Activated CD4-positive, alpha-beta T cell treated with anti-CD3 and anti-CD28 coated beads for 24 hours (primary cell): ENCODE measurements at regions not wholly inside any gene's neighbourhood (a gene's known extent, or its start where the extent isn't known, plus 50 kb on each side); places are given as distances from the start of the nearest gene placed in this dataset.
"Not testable (repeated sequence)": the region's sequence is repeated elsewhere in the genome, so short reads cannot be mapped to it uniquely, and the experiment has no call there.

ENCODE experiments used
- DNase-seq, 2 donors: peaks; one replicate each; pipeline ENCODE4 v3.0.0-alpha.2; 2020; ENCODE audit warnings: low read depth in 2 of 2

- no peak for DNase-seq
Measured at GRCh38 chr15:53128652-53129051, 338.5 kb upstream of the ONECUT1 start.

GRCh38 chr15:53126144-53126543 lies 336.0 kb upstream of the ONECUT1 start:
- no peak for DNase-seq

- no peak for DNase-seq
Measured at GRCh38 chr15:53122818-53123217, 332.7 kb upstream of the ONECUT1 start.

- DNase-seq, result not testable (repeated sequence)
Measured at GRCh38 chr15:53116915-53117314, 326.8 kb upstream of the ONECUT1 start.

- DNase-seq, result no peak
Measured at GRCh38 chr15:53116169-53116568, 326.0 kb upstream of the ONECUT1 start.

- DNase-seq, result no peak
Measured at GRCh38 chr15:53115563-53115962, 325.4 kb upstream of the ONECUT1 start.

- no peak for DNase-seq
Measured at GRCh38 chr15:53114960-53115359, 324.8 kb upstream of the ONECUT1 start.

GRCh38 chr15:53110999-53111398 lies 320.9 kb upstream of the ONECUT1 start:
- DNase-seq, result no peak

GRCh38 chr15:53108319-53108718 lies 318.2 kb upstream of the ONECUT1 start:
- DNase-seq, result no peak

- DNase-seq, result no peak
Measured at GRCh38 chr15:53107855-53108254, 317.7 kb upstream of the ONECUT1 start.

- DNase-seq, result no peak
Measured at GRCh38 chr15:53106505-53107286, 316.6 kb upstream of the ONECUT1 start.

GRCh38 chr15:53102483-53102882 lies 312.3 kb upstream of the ONECUT1 start:
- DNase-seq, result no peak

- no peak for DNase-seq
Measured at GRCh38 chr15:53080484-53080883, 290.3 kb upstream of the ONECUT1 start.

- no peak for DNase-seq
Measured at GRCh38 chr15:53074221-53074620, 284.1 kb upstream of the ONECUT1 start.

- DNase-seq, result no peak
Measured at GRCh38 chr15:53072077-53072476, 281.9 kb upstream of the ONECUT1 start.

GRCh38 chr15:53068636-53069035 lies 278.5 kb upstream of the ONECUT1 start:
- DNase-seq, result no peak

GRCh38 chr15:53059273-53060043 lies 269.3 kb upstream of the ONECUT1 start:
- no peak for DNase-seq

- DNase-seq, result no peak
Measured at GRCh38 chr15:53046153-53046790, 256.1 kb upstream of the ONECUT1 start.

- no peak for DNase-seq
Measured at GRCh38 chr15:53038655-53038941, 248.5 kb upstream of the ONECUT1 start.

- DNase-seq, result no peak
Measured at GRCh38 chr15:53037904-53038654, 247.9 kb upstream of the ONECUT1 start.

GRCh38 chr15:53036641-53037040 lies 246.5 kb upstream of the ONECUT1 start:
- no peak for DNase-seq

- DNase-seq, result no peak
Measured at GRCh38 chr15:53034767-53035245, 244.7 kb upstream of the ONECUT1 start.
